GM19438 (cell line): ENCODE measurements at regions not wholly inside any gene's neighbourhood (a gene's known extent, or its start where the extent isn't known, plus 50 kb on each side); places are given as distances from the start of the nearest gene placed in this dataset.

Experiments
- ATAC-seq: cut with Tn5 transposase; IDR thresholded peaks from one replicate; pipeline ENCODE4 v1.9.1; 2021; ENCODE audit warnings: low read depth; ENCODE audit not compliant: unreplicated experiment

GRCh38 chr9:82295181-82295580, 306.6 kb downstream of the SPATA31D1 start:
- ATAC-seq = no peak

GRCh38 chr9:82299870-82300269, 311.3 kb downstream of the SPATA31D1 start:
- ATAC-seq = peak; percentile 78

- ATAC-seq = no peak
Observed at GRCh38 chr9:82302968-82303655, 314.5 kb downstream of the SPATA31D1 start.

- no peak for ATAC-seq
Observed at GRCh38 chr9:82308836-82309235, 320.3 kb downstream of the SPATA31D1 start.

GRCh38 chr9:82313697-82314096, 325.1 kb downstream of the SPATA31D1 start:
- no peak for ATAC-seq

GRCh38 chr9:82320566-82320965, 332.0 kb downstream of the SPATA31D1 start:
- no peak for ATAC-seq

- ATAC-seq = no peak
Observed at GRCh38 chr9:82325907-82326306, 337.3 kb downstream of the SPATA31D1 start.

GRCh38 chr9:82327641-82328040, 339.1 kb downstream of the SPATA31D1 start:
- no peak for ATAC-seq

- ATAC-seq = no peak
Observed at GRCh38 chr9:82331079-82331478, 342.5 kb downstream of the SPATA31D1 start.

- ATAC-seq = no peak
Observed at GRCh38 chr9:82332018-82332773, 343.6 kb downstream of the SPATA31D1 start.

GRCh38 chr9:82332774-82333152, 344.2 kb downstream of the SPATA31D1 start:
- no peak for ATAC-seq

- ATAC-seq = no peak
Observed at GRCh38 chr9:82333671-82334070, 345.1 kb downstream of the SPATA31D1 start.

- ATAC-seq = no peak
Observed at GRCh38 chr9:82334286-82334685, 345.7 kb downstream of the SPATA31D1 start.

- ATAC-seq = no peak
Observed at GRCh38 chr9:82337351-82337750, 348.8 kb downstream of the SPATA31D1 start.

GRCh38 chr9:82342046-82342445, 353.5 kb downstream of the SPATA31D1 start:
- ATAC-seq = no peak

GRCh38 chr9:82346040-82346439, 357.5 kb downstream of the SPATA31D1 start:
- ATAC-seq = no peak

GRCh38 chr9:82353631-82354278, 365.2 kb downstream of the SPATA31D1 start:
- ATAC-seq = no peak

GRCh38 chr9:82354279-82354659, 365.7 kb downstream of the SPATA31D1 start:
- ATAC-seq = no peak

GRCh38 chr9:82356131-82356530, 367.6 kb downstream of the SPATA31D1 start:
- ATAC-seq = no peak

GRCh38 chr9:82356871-82357270, 368.3 kb downstream of the SPATA31D1 start:
- no peak for ATAC-seq

- no peak for ATAC-seq
Observed at GRCh38 chr9:82363198-82363597, 374.6 kb downstream of the SPATA31D1 start.

- no peak for ATAC-seq
Observed at GRCh38 chr9:82363682-82364081, 375.1 kb downstream of the SPATA31D1 start.
